ENCODE measurements at regions not wholly inside any gene's neighbourhood (a gene's known extent, or its start where the extent isn't known, plus 50 kb on each side); places are given as distances from the start of the nearest gene placed in this dataset.

- TF ChIP-seq, protein P1, sequence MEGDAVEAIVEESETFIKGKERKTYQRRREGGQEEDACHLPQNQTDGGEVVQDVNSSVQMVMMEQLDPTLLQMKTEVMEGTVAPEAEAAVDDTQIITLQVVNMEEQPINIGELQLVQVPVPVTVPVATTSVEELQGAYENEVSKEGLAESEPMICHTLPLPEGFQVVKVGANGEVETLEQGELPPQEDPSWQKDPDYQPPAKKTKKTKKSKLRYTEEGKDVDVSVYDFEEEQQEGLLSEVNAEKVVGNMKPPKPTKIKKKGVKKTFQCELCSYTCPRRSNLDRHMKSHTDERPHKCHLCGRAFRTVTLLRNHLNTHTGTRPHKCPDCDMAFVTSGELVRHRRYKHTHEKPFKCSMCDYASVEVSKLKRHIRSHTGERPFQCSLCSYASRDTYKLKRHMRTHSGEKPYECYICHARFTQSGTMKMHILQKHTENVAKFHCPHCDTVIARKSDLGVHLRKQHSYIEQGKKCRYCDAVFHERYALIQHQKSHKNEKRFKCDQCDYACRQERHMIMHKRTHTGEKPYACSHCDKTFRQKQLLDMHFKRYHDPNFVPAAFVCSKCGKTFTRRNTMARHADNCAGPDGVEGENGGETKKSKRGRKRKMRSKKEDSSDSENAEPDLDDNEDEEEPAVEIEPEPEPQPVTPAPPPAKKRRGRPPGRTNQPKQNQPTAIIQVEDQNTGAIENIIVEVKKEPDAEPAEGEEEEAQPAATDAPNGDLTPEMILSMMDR (conservative IDR thresholded peaks at IDR 0.05; ENCODE audit: low read length), result no peak
- no peak for TF ChIP-seq EZH2phosphoT487 (IDR thresholded peaks at IDR 0.05; ENCODE audit: borderline replicate concordance)
These were observed 381.3 kb downstream of the SOX11 start for GRCh38 chr2:6073191-6074088.

All from Loucy (cell line).